ENCODE measurements at regions not wholly inside any gene's neighbourhood (a gene's known extent, or its start where the extent isn't known, plus 50 kb on each side); places are given as distances from the start of the nearest gene placed in this dataset.

GRCh38 chr18:72470391-72470790, 73.8 kb downstream of the CBLN2 start:
- Histone ChIP-seq H3K4me1 (ENCODE audit: control insufficient read depth in 3 of 3, insufficient read depth in 3 of 3, low read length in 3 of 3) (no peaks in the 10 kb centered on the region), H3K9me3 (ENCODE audit: control insufficient read depth in 3 of 3, low read length in 3 of 3) (no peaks in the 10 kb centered on the region), H3K9ac (ENCODE audit: low read depth in 1 of 3, low read length in 3 of 3) (no peak overlapping the region), H3K4me3 (ENCODE audit: low read length in 3 of 3) (no peak overlapping the region), H3K27ac (ENCODE audit: low read depth, low read length) (no peak overlapping the region), H3K27me3 (ENCODE audit: control insufficient read depth in 3 of 3, insufficient read depth in 3 of 3, low read length in 3 of 3) (no peaks in the 10 kb centered on the region), H3K36me3 (ENCODE audit: control insufficient read depth in 3 of 3, insufficient read depth in 3 of 3, low read length in 3 of 3) (no peaks in the 10 kb centered on the region)

- H3K4me1 ChIP-seq (ENCODE audit: control insufficient read depth in 3 of 3, insufficient read depth in 3 of 3, low read length in 3 of 3): no peaks in the 10 kb centered on the region
- no peak overlapping the region for H3K9ac ChIP-seq (ENCODE audit: low read depth in 1 of 3, low read length in 3 of 3)
- H3K27ac ChIP-seq (ENCODE audit: low read depth, low read length): no peak overlapping the region
- H3K36me3 ChIP-seq (ENCODE audit: control insufficient read depth in 3 of 3, insufficient read depth in 3 of 3, low read length in 3 of 3): no peaks in the 10 kb centered on the region
- H3K4me3 ChIP-seq (ENCODE audit: low read length in 3 of 3): no peak overlapping the region
- no peaks in the 10 kb centered on the region for H3K27me3 ChIP-seq (ENCODE audit: control insufficient read depth in 3 of 3, insufficient read depth in 3 of 3, low read length in 3 of 3)
- no peaks in the 10 kb centered on the region for H3K9me3 ChIP-seq (ENCODE audit: control insufficient read depth in 3 of 3, low read length in 3 of 3)
Observed at GRCh38 chr18:72468021-72468710, 76.0 kb downstream of the CBLN2 start.

GRCh38 chr18:72460210-72460680, 83.9 kb downstream of the CBLN2 start:
- no peaks in the 10 kb centered on the region for H3K27me3 ChIP-seq (ENCODE audit: control insufficient read depth in 3 of 3, insufficient read depth in 3 of 3, low read length in 3 of 3)
- no peaks in the 10 kb centered on the region for H3K9me3 ChIP-seq (ENCODE audit: control insufficient read depth in 3 of 3, low read length in 3 of 3)
- H3K36me3 ChIP-seq (ENCODE audit: control insufficient read depth in 3 of 3, insufficient read depth in 3 of 3, low read length in 3 of 3): no peaks in the 10 kb centered on the region
- no peak overlapping the region for H3K9ac ChIP-seq (ENCODE audit: low read depth in 1 of 3, low read length in 3 of 3)
- H3K4me1 ChIP-seq (ENCODE audit: control insufficient read depth in 3 of 3, insufficient read depth in 3 of 3, low read length in 3 of 3): no peaks in the 10 kb centered on the region
- no peak overlapping the region for H3K4me3 ChIP-seq (ENCODE audit: low read length in 3 of 3)
- H3K27ac ChIP-seq (ENCODE audit: low read depth, low read length): no peak overlapping the region

GRCh38 chr18:72458271-72458670, 85.9 kb downstream of the CBLN2 start:
- Histone ChIP-seq H3K4me1 (ENCODE audit: control insufficient read depth in 3 of 3, insufficient read depth in 3 of 3, low read length in 3 of 3) (no peaks in the 10 kb centered on the region), H3K9ac (ENCODE audit: low read depth in 1 of 3, low read length in 3 of 3) (no peak overlapping the region), H3K27ac (ENCODE audit: low read depth, low read length) (no peak overlapping the region), H3K9me3 (ENCODE audit: control insufficient read depth in 3 of 3, low read length in 3 of 3) (no peaks in the 10 kb centered on the region), H3K4me3 (ENCODE audit: low read length in 3 of 3) (no peak overlapping the region), H3K27me3 (ENCODE audit: control insufficient read depth in 3 of 3, insufficient read depth in 3 of 3, low read length in 3 of 3) (no peaks in the 10 kb centered on the region), H3K36me3 (ENCODE audit: control insufficient read depth in 3 of 3, insufficient read depth in 3 of 3, low read length in 3 of 3) (no peaks in the 10 kb centered on the region)

GRCh38 chr18:72456802-72457201, 87.3 kb downstream of the CBLN2 start:
- no peaks in the 10 kb centered on the region for H3K27me3 ChIP-seq (ENCODE audit: control insufficient read depth in 3 of 3, insufficient read depth in 3 of 3, low read length in 3 of 3)
- H3K27ac ChIP-seq (ENCODE audit: low read depth, low read length): no peak overlapping the region
- no peak overlapping the region for H3K9ac ChIP-seq (ENCODE audit: low read depth in 1 of 3, low read length in 3 of 3)
- no peaks in the 10 kb centered on the region for H3K4me1 ChIP-seq (ENCODE audit: control insufficient read depth in 3 of 3, insufficient read depth in 3 of 3, low read length in 3 of 3)
- H3K4me3 ChIP-seq (ENCODE audit: low read length in 3 of 3): no peak overlapping the region
- no peaks in the 10 kb centered on the region for H3K9me3 ChIP-seq (ENCODE audit: control insufficient read depth in 3 of 3, low read length in 3 of 3)
- no peaks in the 10 kb centered on the region for H3K36me3 ChIP-seq (ENCODE audit: control insufficient read depth in 3 of 3, insufficient read depth in 3 of 3, low read length in 3 of 3)

GRCh38 chr18:72452328-72452727, 91.8 kb downstream of the CBLN2 start:
- Histone ChIP-seq H3K4me3 (ENCODE audit: low read length in 3 of 3) (no peak overlapping the region), H3K27me3 (ENCODE audit: control insufficient read depth in 3 of 3, insufficient read depth in 3 of 3, low read length in 3 of 3) (no peaks in the 10 kb centered on the region), H3K36me3 (ENCODE audit: control insufficient read depth in 3 of 3, insufficient read depth in 3 of 3, low read length in 3 of 3) (no peaks in the 10 kb centered on the region), H3K27ac (ENCODE audit: low read depth, low read length) (no peak overlapping the region), H3K9me3 (ENCODE audit: control insufficient read depth in 3 of 3, low read length in 3 of 3) (no peaks in the 10 kb centered on the region), H3K4me1 (ENCODE audit: control insufficient read depth in 3 of 3, insufficient read depth in 3 of 3, low read length in 3 of 3) (no peaks in the 10 kb centered on the region), H3K9ac (ENCODE audit: low read depth in 1 of 3, low read length in 3 of 3) (no peak overlapping the region)

GRCh38 chr18:72444798-72445155, 99.4 kb downstream of the CBLN2 start:
- no peak overlapping the region for H3K27ac ChIP-seq (ENCODE audit: low read depth, low read length)
- no peaks in the 10 kb centered on the region for H3K36me3 ChIP-seq (ENCODE audit: control insufficient read depth in 3 of 3, insufficient read depth in 3 of 3, low read length in 3 of 3)
- no peaks in the 10 kb centered on the region for H3K4me1 ChIP-seq (ENCODE audit: control insufficient read depth in 3 of 3, insufficient read depth in 3 of 3, low read length in 3 of 3)
- H3K4me3 ChIP-seq (ENCODE audit: low read length in 3 of 3): no peak overlapping the region
- H3K27me3 ChIP-seq (ENCODE audit: control insufficient read depth in 3 of 3, insufficient read depth in 3 of 3, low read length in 3 of 3): no peaks in the 10 kb centered on the region
- H3K9me3 ChIP-seq (ENCODE audit: control insufficient read depth in 3 of 3, low read length in 3 of 3): no peaks in the 10 kb centered on the region
- H3K9ac ChIP-seq (ENCODE audit: low read depth in 1 of 3, low read length in 3 of 3): no peak overlapping the region

GRCh38 chr18:72444111-72444797, 99.9 kb downstream of the CBLN2 start:
- Histone ChIP-seq H3K4me3 (ENCODE audit: low read length in 3 of 3) (no peak overlapping the region), H3K9me3 (ENCODE audit: control insufficient read depth in 3 of 3, low read length in 3 of 3) (no peaks in the 10 kb centered on the region), H3K36me3 (ENCODE audit: control insufficient read depth in 3 of 3, insufficient read depth in 3 of 3, low read length in 3 of 3) (no peaks in the 10 kb centered on the region), H3K9ac (ENCODE audit: low read depth in 1 of 3, low read length in 3 of 3) (no peak overlapping the region), H3K4me1 (ENCODE audit: control insufficient read depth in 3 of 3, insufficient read depth in 3 of 3, low read length in 3 of 3) (no peaks in the 10 kb centered on the region), H3K27me3 (ENCODE audit: control insufficient read depth in 3 of 3, insufficient read depth in 3 of 3, low read length in 3 of 3) (no peaks in the 10 kb centered on the region), H3K27ac (ENCODE audit: low read depth, low read length) (no peak overlapping the region)

GRCh38 chr18:72436401-72436800, 107.7 kb downstream of the CBLN2 start:
- no peaks in the 10 kb centered on the region for H3K36me3 ChIP-seq (ENCODE audit: control insufficient read depth in 3 of 3, insufficient read depth in 3 of 3, low read length in 3 of 3)

GRCh38 chr18:72433756-72434155, 110.4 kb downstream of the CBLN2 start:
- H3K36me3 ChIP-seq (ENCODE audit: control insufficient read depth in 3 of 3, insufficient read depth in 3 of 3, low read length in 3 of 3): no peaks in the 10 kb centered on the region
- H3K4me3 ChIP-seq (ENCODE audit: low read length in 3 of 3): no peak overlapping the region
- H3K27ac ChIP-seq (ENCODE audit: low read depth, low read length): no peak overlapping the region
- no peaks in the 10 kb centered on the region for H3K27me3 ChIP-seq (ENCODE audit: control insufficient read depth in 3 of 3, insufficient read depth in 3 of 3, low read length in 3 of 3)
- no peak overlapping the region for H3K9ac ChIP-seq (ENCODE audit: low read depth in 1 of 3, low read length in 3 of 3)
- no peaks in the 10 kb centered on the region for H3K9me3 ChIP-seq (ENCODE audit: control insufficient read depth in 3 of 3, low read length in 3 of 3)
- H3K4me1 ChIP-seq (ENCODE audit: control insufficient read depth in 3 of 3, insufficient read depth in 3 of 3, low read length in 3 of 3): no peaks in the 10 kb centered on the region

More at GRCh38 chr18:72436401-72436800, 107.7 kb downstream of the CBLN2 start:
- Histone ChIP-seq H3K27ac (ENCODE audit: low read depth, low read length) (no peak overlapping the region), H3K4me1 (ENCODE audit: control insufficient read depth in 3 of 3, insufficient read depth in 3 of 3, low read length in 3 of 3) (no peaks in the 10 kb centered on the region), H3K4me3 (ENCODE audit: low read length in 3 of 3) (no peak overlapping the region), H3K27me3 (ENCODE audit: control insufficient read depth in 3 of 3, insufficient read depth in 3 of 3, low read length in 3 of 3) (no peaks in the 10 kb centered on the region), H3K9ac (ENCODE audit: low read depth in 1 of 3, low read length in 3 of 3) (no peak overlapping the region), H3K9me3 (ENCODE audit: control insufficient read depth in 3 of 3, low read length in 3 of 3) (no peaks in the 10 kb centered on the region)

Measured in skeletal muscle tissue (tissue), 3 donors.